K562 (cell line): ENCODE measurements at regions not wholly inside any gene's neighbourhood (a gene's known extent, or its start where the extent isn't known, plus 50 kb on each side); places are given as distances from the start of the nearest gene placed in this dataset.

Source experiments
- HDAC3 ChIP-seq: fragments of 450-650 bp; IDR thresholded peaks from 2 replicates; pipeline ENCODE4 v1.6.1; 2018; ENCODE audit warnings: borderline replicate concordance, mild to moderate bottlenecking, moderate library complexity; ENCODE audit not compliant: partially characterized antibody
- ZBTB7A ChIP-seq: IDR thresholded peaks from 2 replicates; pipeline ENCODE4 v1.6.1; 2011; ENCODE audit warnings: low read depth, mild to moderate bottlenecking, low read length, moderate library complexity, borderline replicate concordance; ENCODE audit not compliant: control insufficient read depth

- TF ChIP-seq HDAC3 (no peak), ZBTB7A (no peak)
Measured at GRCh38 chr5:60334281-60334713, 365.7 kb downstream of the DEPDC1B start.
